ENCODE measurements at regions not wholly inside any gene's neighbourhood (a gene's known extent, or its start where the extent isn't known, plus 50 kb on each side); places are given as distances from the start of the nearest gene placed in this dataset.

- Histone ChIP-seq H3K9me3 (no peaks in the 10 kb centered on the region), H3K36me3 (no peaks in the 10 kb centered on the region), H3K4me3 (ENCODE audit: low read depth in 1 of 2, low read length in 1 of 2) (no peak overlapping the region), H3K27ac (no peak overlapping the region), H3K27me3 (no peaks in the 10 kb centered on the region), H3K4me1 (ENCODE audit: control insufficient read depth in 1 of 2, insufficient read depth in 1 of 2, low read depth in 1 of 2, low read length in 1 of 2) (no peaks in the 10 kb centered on the region)
- no peak for TF ChIP-seq CTCF (IDR thresholded peaks at IDR 0.05)
Observed at GRCh38 chr2:146158072-146158674, 1638.3 kb upstream of the ZEB2 start.

GRCh38 chr2:146147448-146148012 is 1627.6 kb upstream of the ZEB2 start:
- H3K27ac ChIP-seq = no peak overlapping the region
- no peak overlapping the region for H3K4me3 ChIP-seq (ENCODE audit: low read depth in 1 of 2, low read length in 1 of 2)
- no peak for TF ChIP-seq CTCF (IDR thresholded peaks at IDR 0.05)
- H3K9me3 ChIP-seq = no peaks in the 10 kb centered on the region
- no peaks in the 10 kb centered on the region for H3K27me3 ChIP-seq
- H3K36me3 ChIP-seq = no peaks in the 10 kb centered on the region
- no peaks in the 10 kb centered on the region for H3K4me1 ChIP-seq (ENCODE audit: control insufficient read depth in 1 of 2, insufficient read depth in 1 of 2, low read depth in 1 of 2, low read length in 1 of 2)

- Histone ChIP-seq H3K36me3 (no peaks in the 10 kb centered on the region), H3K4me3 (ENCODE audit: low read depth in 1 of 2, low read length in 1 of 2) (no peak overlapping the region), H3K9me3 (no peaks in the 10 kb centered on the region), H3K27me3 (no peaks in the 10 kb centered on the region), H3K4me1 (ENCODE audit: control insufficient read depth in 1 of 2, insufficient read depth in 1 of 2, low read depth in 1 of 2, low read length in 1 of 2) (no peaks in the 10 kb centered on the region), H3K27ac (no peak overlapping the region)
- no peak for TF ChIP-seq CTCF (IDR thresholded peaks at IDR 0.05)
Observed at GRCh38 chr2:146143971-146144370, 1624.1 kb upstream of the ZEB2 start.

GRCh38 chr2:146138820-146139219 is 1618.9 kb upstream of the ZEB2 start:
- no peak for TF ChIP-seq CTCF (IDR thresholded peaks at IDR 0.05)
- no peaks in the 10 kb centered on the region for H3K27me3 ChIP-seq
- no peak overlapping the region for H3K27ac ChIP-seq
- no peaks in the 10 kb centered on the region for H3K36me3 ChIP-seq
- H3K4me3 ChIP-seq (ENCODE audit: low read depth in 1 of 2, low read length in 1 of 2) = no peak overlapping the region
- H3K9me3 ChIP-seq = no peaks in the 10 kb centered on the region
- H3K4me1 ChIP-seq (ENCODE audit: control insufficient read depth in 1 of 2, insufficient read depth in 1 of 2, low read depth in 1 of 2, low read length in 1 of 2) = no peaks in the 10 kb centered on the region

- no peak for TF ChIP-seq CTCF (IDR thresholded peaks at IDR 0.05)
- H3K4me1 ChIP-seq (ENCODE audit: control insufficient read depth in 1 of 2, insufficient read depth in 1 of 2, low read depth in 1 of 2, low read length in 1 of 2) = no peaks in the 10 kb centered on the region
- H3K9me3 ChIP-seq = no peaks in the 10 kb centered on the region
- no peak overlapping the region for H3K4me3 ChIP-seq (ENCODE audit: low read depth in 1 of 2, low read length in 1 of 2)
- H3K27ac ChIP-seq = no peak overlapping the region
- H3K27me3 ChIP-seq = no peaks in the 10 kb centered on the region
- no peaks in the 10 kb centered on the region for H3K36me3 ChIP-seq
Observed at GRCh38 chr2:146135245-146135644, 1615.3 kb upstream of the ZEB2 start.

Measured in neutrophil (primary cell).